Transverse colon (tissue), 4 donors: ENCODE measurements at regions not wholly inside any gene's neighbourhood (a gene's known extent, or its start where the extent isn't known, plus 50 kb on each side); places are given as distances from the start of the nearest gene placed in this dataset.

ENCODE experiments used
- DNase-seq: peaks from one replicate; pipeline ENCODE4 v3.0.0-alpha.2; 2019
- H3K27ac ChIP-seq, 4 donors: fragments of 200-600 bp; sonication (generic); 2 replicates each; pipeline ENCODE4 v1.5.1; 2016 to 2018; ENCODE audit warnings: inconsistent platforms in 4 of 4
- H3K27me3 ChIP-seq: fragments of 200-600 bp; sonication (generic); 2 replicates; pipeline ENCODE4 v1.5.1; 2017; ENCODE audit warnings: inconsistent platforms
- H3K36me3 ChIP-seq, 4 donors: fragments of 200-600 bp; sonication (generic); 2 replicates each; pipeline ENCODE4 v1.5.1; 2017 to 2019; ENCODE audit warnings: inconsistent platforms in 4 of 4
- H3K4me1 ChIP-seq, 4 donors: fragments of 200-600 bp; sonication (generic); 2 replicates each; pipeline ENCODE4 v1.5.1; 2017 to 2020; ENCODE audit warnings: inconsistent platforms in 4 of 4
- H3K4me3 ChIP-seq, 4 donors: fragments of 200-600 bp; sonication (generic); 1 replicate in 1 of 4; 2 replicates in 3 of 4; pipeline versions ENCODE4 v1.5.1 to v1.6.1; 2017 to 2019; ENCODE audit warnings: inconsistent platforms in 4 of 4
- H3K9me3 ChIP-seq, 2 donors: fragments of 200-600 bp; sonication (generic); 2 replicates each; pipeline ENCODE4 v1.5.1; 2017 to 2019; ENCODE audit warnings: inconsistent platforms in 2 of 2
- CTCF ChIP-seq, 5 experiments: fragments of 200-600 bp in 3 of 5; fragments of 450-650 bp in 2 of 5; sonication (generic) in 3 of 5; IDR thresholded peaks; 1 replicate in 2 of 5; 2 replicates in 3 of 5; pipeline ENCODE4 v1.5.1; 2016 to 2017; ENCODE audit warnings: antibody characterized with exemption in 5 of 5, inconsistent platforms in 3 of 5, mild to moderate bottlenecking in 2 of 5, moderate library complexity in 1 of 5
- EP300 ChIP-seq: sonication (generic); formaldehyde crosslinking; IDR thresholded peaks from one replicate; pipeline ENCODE4 v1.6.1; 2017; ENCODE audit warnings: antibody characterized with exemption, low read depth
- POLR2A ChIP-seq: fragments of 450-650 bp; IDR thresholded peaks from one replicate; pipeline ENCODE4 v1.6.1; 2016; ENCODE audit warnings: antibody characterized with exemption, mild to moderate bottlenecking, moderate library complexity
- POLR2AphosphoS5 ChIP-seq, 3 donors: sonication (generic); formaldehyde crosslinking; IDR thresholded peaks; one replicate each; pipeline ENCODE4 v1.6.1; 2016; ENCODE audit warnings: antibody characterized with exemption in 3 of 3
- WGBS, 2 donors: methylation state at CpG; one replicate each; pipeline ENCODE4 v1.1.5; 2018; ENCODE audit warnings: low coverage in 1 of 2; 5-methylcytosine and 5-hydroxymethylcytosine counted together
- in situ Hi-C, 4 donors: fragments of 200-750 bp; cut with MboI; loops; one replicate each; pipeline versions ENCODE4 v1.15.0 to v1.15.1; 2017; ENCODE audit warnings: low sequenced_read_pairs in 3 of 4, low pct_ligation_motif_present in 1 of 4, low pct_unique_long_range_greater_than_20kb in 1 of 4
- intact Hi-C: fragments of 100-400 bp; cut with DNase I; formaldehyde crosslinking; loops from one replicate; pipeline ENCODE4 v1.15.1; 2023; ENCODE audit warnings: low total_unique reads

GRCh38 chr20:39855056-39855455, 834.0 kb downstream of the MAFB start:
- Histone ChIP-seq H3K4me3 (no peak overlapping the region), H3K27ac (no peak overlapping the region), H3K9me3 (no peaks in the 10 kb centered on the region), H3K27me3 (no peaks in the 10 kb centered on the region), H3K36me3 (no peaks in the 10 kb centered on the region), H3K4me1 (peaks cover 0 to 13% (median 8%) of the 10 kb centered on the region in 4 donors)
- TF ChIP-seq CTCF (IDR thresholded peaks at IDR 0.05), result no peak
- no peak for TF ChIP-seq POLR2AphosphoS5 (IDR thresholded peaks at IDR 0.05)
- TF ChIP-seq POLR2A, result no peak
- no peak for TF ChIP-seq EP300
- no peak for DNase-seq
- in situ Hi-C loops (loop anchor here in 2 of 4 donors (25.0 kb wide), 2 partner anchors 568 to 593 kb away; no protein-coding TSS in a partner anchor), intact Hi-C loops (no loop called here)
- 78 to 80% methylated on average over 1 of the region's 1 CpG for WGBS, 2 donors

- Histone ChIP-seq H3K4me3 (no peak overlapping the region), H3K27me3 (no peaks in the 10 kb centered on the region), H3K4me1 (peaks cover 6 to 23% (median 17%) of the 10 kb centered on the region in 4 donors), H3K9me3 (no peaks in the 10 kb centered on the region), H3K27ac (no peak overlapping the region), H3K36me3 (no peaks in the 10 kb centered on the region)
- 69 to 93% methylated on average over 2 of the region's 2 CpGs for WGBS, 2 donors
- no peak for DNase-seq
- in situ Hi-C loops, result loop anchor here in 2 of 4 donors (25.0 kb wide), 2 partner anchors 566 to 591 kb away; no protein-coding TSS in a partner anchor
- intact Hi-C loops, result no loop called here
- TF ChIP-seq POLR2AphosphoS5 (IDR thresholded peaks at IDR 0.05) (no peak), EP300 (no peak), CTCF (IDR thresholded peaks at IDR 0.05) (no peak), POLR2A (no peak)
These were observed 835.4 kb downstream of the MAFB start for GRCh38 chr20:39853636-39854035.

GRCh38 chr20:39853050-39853449, 836.0 kb downstream of the MAFB start:
- in situ Hi-C loops, result loop anchor here in 2 of 4 donors (25.0 kb wide), 2 partner anchors 566 to 591 kb away; no protein-coding TSS in a partner anchor
- peaks cover 6 to 23% (median 17%) of the 10 kb centered on the region in 4 donors for H3K4me1 ChIP-seq

GRCh38 chr20:39851459-39851858, 837.6 kb downstream of the MAFB start:
- 53 to 73% methylated on average over 2 to 3 of the region's 3 CpGs for WGBS, 2 donors
- in situ Hi-C loops, result loop anchor here in 2 of 4 donors (25.0 kb wide), 2 partner anchors 564 to 589 kb away; no protein-coding TSS in a partner anchor

More at GRCh38 chr20:39853050-39853449, 836.0 kb downstream of the MAFB start:
- DNase-seq, result no peak
- H3K27me3 ChIP-seq, result no peaks in the 10 kb centered on the region
- no peak for TF ChIP-seq POLR2A
- no peak for TF ChIP-seq POLR2AphosphoS5 (IDR thresholded peaks at IDR 0.05)
- no peak for TF ChIP-seq EP300
- no peak for TF ChIP-seq CTCF (IDR thresholded peaks at IDR 0.05)
- no peaks in the 10 kb centered on the region for H3K36me3 ChIP-seq
- no peak overlapping the region for H3K27ac ChIP-seq
- H3K9me3 ChIP-seq, result no peaks in the 10 kb centered on the region
- no peak overlapping the region for H3K4me3 ChIP-seq
- intact Hi-C loops, result no loop called here
- 71 to 89% methylated on average over 1 to 3 of the region's 3 CpGs for WGBS, 2 donors

More at GRCh38 chr20:39851459-39851858, 837.6 kb downstream of the MAFB start:
- Histone ChIP-seq H3K36me3 (no peaks in the 10 kb centered on the region), H3K27ac (no peak overlapping the region), H3K9me3 (no peaks in the 10 kb centered on the region), H3K4me3 (no peak overlapping the region), H3K27me3 (no peaks in the 10 kb centered on the region), H3K4me1 (peaks cover 6 to 23% (median 17%) of the 10 kb centered on the region in 4 donors)
- intact Hi-C loops, result no loop called here
- no peak for DNase-seq
- TF ChIP-seq POLR2AphosphoS5 (IDR thresholded peaks at IDR 0.05) (no peak), EP300 (no peak), POLR2A (no peak), CTCF (IDR thresholded peaks at IDR 0.05) (no peak)
